ENCODE measurements at regions not wholly inside any gene's neighbourhood (a gene's known extent, or its start where the extent isn't known, plus 50 kb on each side); places are given as distances from the start of the nearest gene placed in this dataset.
A peak's percentile ranks its signal among the peaks of the same experiment; 100 is the strongest.

GRCh38 chr14:59116984-59117415 lies 71.5 kb upstream of the DAAM1 start:
- Histone ChIP-seq H3K9me3 (no peaks in the 10 kb centered on the region), H3K4me1 (ENCODE audit: control insufficient read depth in 1 of 2, insufficient read depth in 2 of 2, low read depth in 1 of 2, low read length in 1 of 2) (peaks cover 0 to 3% of the 10 kb centered on the region in 2 experiments; a peak in 1 of 4 replicates), H3K79me2 (ENCODE audit: insufficient read depth) (no peaks in the 10 kb centered on the region), H2AFZ (ENCODE audit: low read depth) (peak overlapping the region; percentile 68), H4K20me1 (ENCODE audit: insufficient read depth) (no peaks in the 10 kb centered on the region), H3K27me3 (ENCODE audit: insufficient read depth) (no peaks in the 10 kb centered on the region), H3K9me2 (no peaks in the 10 kb centered on the region), H3K9ac (no peak overlapping the region), H3K4me2 (no peak overlapping the region), H3F3A (replicated peaks; ENCODE audit: insufficient read depth) (peaks cover 4% of the 10 kb centered on the region), H3K27ac (ENCODE audit: low read depth in 2 of 2, low read length in 1 of 2) (peak overlapping the region in 1 of 2 experiments; percentile 48; a peak in 1 of 4 replicates), H3K36me3 (replicated peaks in 1 of 2; ENCODE audit: control insufficient read depth in 1 of 2, insufficient read depth in 2 of 2, low read length in 1 of 2) (no peaks in the 10 kb centered on the region), H3K4me3 (ENCODE audit: low read depth in 2 of 2, low read length in 1 of 2) (no peak overlapping the region)
- WGBS (ENCODE audit: low lambda C conversion rate), result 66% methylated on average over 2 of the region's 2 CpGs
- TF ChIP-seq JUND (IDR thresholded peaks at IDR 0.05) (peak; percentile 26; the same call in 1 of the 2 replicates), TCF12 (IDR thresholded peaks at IDR 0.05) (peak; percentile 26; the same call in 1 of the 2 replicates), RXRA (IDR thresholded peaks at IDR 0.05; ENCODE audit: borderline replicate concordance, low read depth) (peak; percentile 61; the same call in 1 of the 2 replicates), FOSL2 (IDR thresholded peaks at IDR 0.05; ENCODE audit: borderline replicate concordance, low read depth) (peak; percentile 35; the same call in 1 of the 2 replicates), TAF1 (IDR thresholded peaks at IDR 0.05; ENCODE audit: borderline replicate concordance, low read depth, low read length) (no peak), SIN3A (IDR thresholded peaks at IDR 0.05; ENCODE audit: borderline replicate concordance, low read depth, low read length) (no peak), PBX3 (IDR thresholded peaks at IDR 0.05) (peak; percentile 16; the same call in 1 of the 2 replicates), NFIC (IDR thresholded peaks at IDR 0.05; ENCODE audit: borderline replicate concordance) (no peak)
- ChIA-PET POLR2A (no interaction called here), CTCF (no interaction called here)
- no peak for DNase-seq

- no peak overlapping the region for H2AFZ ChIP-seq (ENCODE audit: low read depth)
- ChIA-PET CTCF (interaction anchor here (0.6 to 1.9 kb wide), 6 partner anchors 9 to 459 kb away, joined by 3 to 8 read pairs (median 3); partner anchors contain the start of gene CCDC175), POLR2A (no interaction called here)
- no peak for DNase-seq
- peaks cover 0 to 3% of the 10 kb centered on the region in 2 experiments; a peak in 1 of 4 replicates for H3K4me1 ChIP-seq (ENCODE audit: control insufficient read depth in 1 of 2, insufficient read depth in 2 of 2, low read depth in 1 of 2, low read length in 1 of 2)
- H3K36me3 ChIP-seq (replicated peaks in 1 of 2; ENCODE audit: control insufficient read depth in 1 of 2, insufficient read depth in 2 of 2, low read length in 1 of 2), result no peaks in the 10 kb centered on the region
- no peak overlapping the region for H3K4me3 ChIP-seq (ENCODE audit: low read depth in 2 of 2, low read length in 1 of 2)
- H4K20me1 ChIP-seq (ENCODE audit: insufficient read depth), result no peaks in the 10 kb centered on the region
- H3K27ac ChIP-seq (ENCODE audit: low read depth in 2 of 2, low read length in 1 of 2), result no peak overlapping the region
- no peaks in the 10 kb centered on the region for H3K9me2 ChIP-seq
- no peaks in the 10 kb centered on the region for H3K9me3 ChIP-seq
- H3K27me3 ChIP-seq (ENCODE audit: insufficient read depth), result no peaks in the 10 kb centered on the region
- no peaks in the 10 kb centered on the region for H3K79me2 ChIP-seq (ENCODE audit: insufficient read depth)
- no peak overlapping the region for H3K9ac ChIP-seq
- H3F3A ChIP-seq (replicated peaks; ENCODE audit: insufficient read depth), result peaks cover 4% of the 10 kb centered on the region
- TF ChIP-seq GATA2 (CRISPR knock-in tag; IDR thresholded peaks at IDR 0.05) (no peak), TAF1 (IDR thresholded peaks at IDR 0.05; ENCODE audit: borderline replicate concordance, low read depth, low read length) (no peak), JUND (IDR thresholded peaks at IDR 0.05) (no peak), TEAD4 (IDR thresholded peaks at IDR 0.05; ENCODE audit: borderline replicate concordance, insufficient read depth) (no peak), IRF3 (IDR thresholded peaks at IDR 0.05; ENCODE audit: low read depth, low read length) (no peak), CTCF (IDR thresholded peaks at IDR 0.05) (no peak), POLR2AphosphoS5 (IDR thresholded peaks at IDR 0.05; ENCODE audit: low read depth, low read length) (no peak), MAX (IDR thresholded peaks at IDR 0.05; ENCODE audit: low read depth) (no peak), RAD21 (IDR thresholded peaks at IDR 0.05; ENCODE audit: low read length) (no peak), SMC3 (IDR thresholded peaks at IDR 0.05; ENCODE audit: low read depth, low read length) (no peak), RXRA (IDR thresholded peaks at IDR 0.05; ENCODE audit: borderline replicate concordance, low read depth) (no peak), EZH2phosphoT487 (IDR thresholded peaks at IDR 0.05; ENCODE audit: borderline replicate concordance, low read depth) (no peak), RFX5 (IDR thresholded peaks at IDR 0.05; ENCODE audit: low read length) (no peak), GABPA (IDR thresholded peaks at IDR 0.05; ENCODE audit: low read depth) (no peak)
- 66% methylated on average over 2 of the region's 2 CpGs for WGBS (ENCODE audit: low lambda C conversion rate)
- H3K4me2 ChIP-seq, result no peak overlapping the region
Measured at GRCh38 chr14:59117754-59118528, 70.5 kb upstream of the DAAM1 start.
